ENCODE measurements at regions not wholly inside any gene's neighbourhood (a gene's known extent, or its start where the extent isn't known, plus 50 kb on each side); places are given as distances from the start of the nearest gene placed in this dataset.

- BruUV-seq (replicated peaks): no TSS peak
- no peaks in the 10 kb centered on the region for H3K27me3 ChIP-seq (ENCODE audit: control insufficient read depth, insufficient read depth, low read length)
- no peaks in the 10 kb centered on the region for H3K4me1 ChIP-seq (ENCODE audit: control insufficient read depth, insufficient read depth, low read length)
- H3K9me3 ChIP-seq (ENCODE audit: control insufficient read depth, insufficient read depth, low read depth, low read length): no peaks in the 10 kb centered on the region
- H3K36me3 ChIP-seq (ENCODE audit: control insufficient read depth, insufficient read depth, low read length): no peaks in the 10 kb centered on the region
- no peak overlapping the region for H3K4me3 ChIP-seq (ENCODE audit: low read depth in 2 of 2, low read length in 2 of 2)
- in situ Hi-C loops (cut with HindIII; ENCODE audit: low pct_unique_long_range_greater_than_20kb, low sequenced_read_pairs) (no loop called here), intact Hi-C loops (cut with micrococcal nuclease; ENCODE audit: unreplicated experiment) (no loop called here)
- DNase-seq (ENCODE audit: low read depth, low spot score) (no peak), ATAC-seq (no peak)
- H3K27ac ChIP-seq (ENCODE audit: low read length): no peak overlapping the region
- POLR2A ChIA-PET: no interaction called here
- CTCF ChIA-PET: no interaction called here
- TF ChIP-seq CTCF (IDR thresholded peaks at IDR 0.05) (no peak), TCF7L2 (IDR thresholded peaks at IDR 0.05; ENCODE audit: low read depth, low read length) (no peak), POLR2AphosphoS5 (IDR thresholded peaks at IDR 0.05; ENCODE audit: low read depth, low read length) (no peak), SIN3A (IDR thresholded peaks at IDR 0.05; ENCODE audit: borderline replicate concordance, insufficient read depth, low read depth, low read length) (no peak)
- TF ChIP-seq, protein P1, sequence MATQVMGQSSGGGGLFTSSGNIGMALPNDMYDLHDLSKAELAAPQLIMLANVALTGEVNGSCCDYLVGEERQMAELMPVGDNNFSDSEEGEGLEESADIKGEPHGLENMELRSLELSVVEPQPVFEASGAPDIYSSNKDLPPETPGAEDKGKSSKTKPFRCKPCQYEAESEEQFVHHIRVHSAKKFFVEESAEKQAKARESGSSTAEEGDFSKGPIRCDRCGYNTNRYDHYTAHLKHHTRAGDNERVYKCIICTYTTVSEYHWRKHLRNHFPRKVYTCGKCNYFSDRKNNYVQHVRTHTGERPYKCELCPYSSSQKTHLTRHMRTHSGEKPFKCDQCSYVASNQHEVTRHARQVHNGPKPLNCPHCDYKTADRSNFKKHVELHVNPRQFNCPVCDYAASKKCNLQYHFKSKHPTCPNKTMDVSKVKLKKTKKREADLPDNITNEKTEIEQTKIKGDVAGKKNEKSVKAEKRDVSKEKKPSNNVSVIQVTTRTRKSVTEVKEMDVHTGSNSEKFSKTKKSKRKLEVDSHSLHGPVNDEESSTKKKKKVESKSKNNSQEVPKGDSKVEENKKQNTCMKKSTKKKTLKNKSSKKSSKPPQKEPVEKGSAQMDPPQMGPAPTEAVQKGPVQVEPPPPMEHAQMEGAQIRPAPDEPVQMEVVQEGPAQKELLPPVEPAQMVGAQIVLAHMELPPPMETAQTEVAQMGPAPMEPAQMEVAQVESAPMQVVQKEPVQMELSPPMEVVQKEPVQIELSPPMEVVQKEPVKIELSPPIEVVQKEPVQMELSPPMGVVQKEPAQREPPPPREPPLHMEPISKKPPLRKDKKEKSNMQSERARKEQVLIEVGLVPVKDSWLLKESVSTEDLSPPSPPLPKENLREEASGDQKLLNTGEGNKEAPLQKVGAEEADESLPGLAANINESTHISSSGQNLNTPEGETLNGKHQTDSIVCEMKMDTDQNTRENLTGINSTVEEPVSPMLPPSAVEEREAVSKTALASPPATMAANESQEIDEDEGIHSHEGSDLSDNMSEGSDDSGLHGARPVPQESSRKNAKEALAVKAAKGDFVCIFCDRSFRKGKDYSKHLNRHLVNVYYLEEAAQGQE (IDR thresholded peaks at IDR 0.05; ENCODE audit: insufficient read depth in 1 of 2, low read depth in 2 of 2, low read length in 1 of 2): no peak
Measured at GRCh38 chr3:170732660-170733245, 137.2 kb downstream of the RPL22L1 start.

DNA sequence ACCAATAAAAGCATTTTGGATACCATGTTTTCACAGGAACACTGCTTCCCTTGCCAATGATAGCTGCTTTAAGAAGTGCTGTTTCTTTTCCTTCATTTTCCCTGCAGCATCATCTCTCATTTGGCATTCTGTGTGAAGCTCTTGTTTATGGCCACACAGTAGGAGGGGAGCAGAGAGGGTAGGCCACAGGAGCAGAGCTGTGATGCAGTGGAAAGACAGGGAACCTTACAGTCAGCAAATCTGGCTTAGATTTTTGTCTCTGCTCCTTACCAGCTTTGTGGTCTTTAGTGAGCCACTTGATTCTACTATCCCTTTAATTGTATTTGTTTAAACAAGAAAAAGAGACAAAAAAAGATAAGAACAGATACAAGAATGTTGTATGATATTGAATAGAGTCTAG lies 138.7 kb downstream of the RPL22L1 start:
- no peak for DNase-seq (ENCODE audit: low read depth, low spot score)
- BruUV-seq (replicated peaks): no TSS peak
- no peaks in the 10 kb centered on the region for H3K9me3 ChIP-seq (ENCODE audit: control insufficient read depth, insufficient read depth, low read depth, low read length)
- no peaks in the 10 kb centered on the region for H3K27me3 ChIP-seq (ENCODE audit: control insufficient read depth, insufficient read depth, low read length)
- ChIA-PET CTCF (no interaction called here), POLR2A (no interaction called here)
- intact Hi-C loops (cut with micrococcal nuclease; ENCODE audit: unreplicated experiment) (no loop called here), in situ Hi-C loops (cut with HindIII; ENCODE audit: low pct_unique_long_range_greater_than_20kb, low sequenced_read_pairs) (no loop called here)
- H3K4me1 ChIP-seq (ENCODE audit: control insufficient read depth, insufficient read depth, low read length): no peaks in the 10 kb centered on the region
- H3K4me3 ChIP-seq (ENCODE audit: low read depth in 2 of 2, low read length in 2 of 2): no peak overlapping the region
- TF ChIP-seq, protein P1 (IDR thresholded peaks at IDR 0.05; ENCODE audit: insufficient read depth in 1 of 2, low read depth in 2 of 2, low read length in 1 of 2): no peak
- TF ChIP-seq TCF7L2 (IDR thresholded peaks at IDR 0.05; ENCODE audit: low read depth, low read length) (no peak), SIN3A (IDR thresholded peaks at IDR 0.05; ENCODE audit: borderline replicate concordance, insufficient read depth, low read depth, low read length) (no peak), CTCF (IDR thresholded peaks at IDR 0.05) (no peak), POLR2AphosphoS5 (IDR thresholded peaks at IDR 0.05; ENCODE audit: low read depth, low read length) (no peak)
- H3K36me3 ChIP-seq (ENCODE audit: control insufficient read depth, insufficient read depth, low read length): no peaks in the 10 kb centered on the region
- no peak overlapping the region for H3K27ac ChIP-seq (ENCODE audit: low read length)
- no peak for ATAC-seq

Data from Panc1 (cell line).